ENCODE measurements at regions not wholly inside any gene's neighbourhood (a gene's known extent, or its start where the extent isn't known, plus 50 kb on each side); places are given as distances from the start of the nearest gene placed in this dataset.

- no peaks in the 10 kb centered on the region for H4K20me1 ChIP-seq (replicated peaks; ENCODE audit: control insufficient read depth, extremely low read depth, insufficient read depth, low read length)
- no peaks in the 10 kb centered on the region for H3K9me1 ChIP-seq (replicated peaks; ENCODE audit: control insufficient read depth, extremely low read depth, insufficient read depth, low read length)
- TF ChIP-seq FOS (IDR thresholded peaks at IDR 0.05; ENCODE audit: borderline replicate concordance, insufficient read depth, low read length): no peak
- TF ChIP-seq GATA2 (IDR thresholded peaks at IDR 0.05; ENCODE audit: insufficient read depth, insufficient read length, low read depth, low read length): no peak
- no peak for TF ChIP-seq MAX (IDR thresholded peaks at IDR 0.05; ENCODE audit: insufficient read depth, insufficient read length)
- TF ChIP-seq POLR2AphosphoS5 (IDR thresholded peaks at IDR 0.05; ENCODE audit: insufficient read depth, low read depth, low read length): no peak
- TF ChIP-seq JUN (IDR thresholded peaks at IDR 0.05; ENCODE audit: borderline replicate concordance, insufficient read depth, insufficient read length, low read depth): no peak
- TF ChIP-seq EZH2 (IDR thresholded peaks at IDR 0.05; ENCODE audit: borderline replicate concordance, low read depth, low read length, severe bottlenecking): no peak
- no peak for TF ChIP-seq MYC (IDR thresholded peaks at IDR 0.05; ENCODE audit: low read depth, low read length)
- no peak for TF ChIP-seq CTCF (IDR thresholded peaks at IDR 0.05; ENCODE audit: extremely low read depth in 1 of 2, insufficient read depth in 1 of 2, low read depth in 1 of 2, low read length in 2 of 2)
- TF ChIP-seq POLR2A (IDR thresholded peaks at IDR 0.05; ENCODE audit: low read depth, low read length): no peak
- no peak overlapping the region for H2AFZ ChIP-seq (ENCODE audit: low read depth, low read length)
- no peaks in the 10 kb centered on the region for H3K27me3 ChIP-seq (ENCODE audit: control insufficient read depth in 2 of 2, insufficient read depth in 2 of 2, low read length in 2 of 2)
- peaks cover 2% of the 10 kb centered on the region for H3K9me3 ChIP-seq (replicated peaks; ENCODE audit: control insufficient read depth, insufficient read depth, low read length)
- CTCF ChIA-PET: no interaction called here
- H3K9ac ChIP-seq (replicated peaks; ENCODE audit: extremely low read depth, insufficient read depth, low read length): no peak overlapping the region
- dilution Hi-C loops (cut with MboI; ENCODE audit: extremely low pct_ligation_motif_present, low sequenced_read_pairs) (no loop called here), intact Hi-C loops (cut with micrococcal nuclease) (no loop called here)
- no peaks in the 10 kb centered on the region for H3K4me1 ChIP-seq (ENCODE audit: control insufficient read depth, extremely low read depth, insufficient read depth, low read length)
- FAIRE-seq (no peak), DNase-seq (ENCODE audit: low read depth, low spot score) (no peak)
- H3K4me2 ChIP-seq (ENCODE audit: insufficient read depth, low read length): no peak overlapping the region
- H3K4me3 ChIP-seq (replicated peaks in 1 of 3; ENCODE audit: insufficient read depth in 1 of 3, low read depth in 1 of 3, low read length in 3 of 3): no peak overlapping the region
- no peak overlapping the region for H3K27ac ChIP-seq (ENCODE audit: insufficient read depth, low read depth, low read length)
- H3K79me2 ChIP-seq (ENCODE audit: control insufficient read depth, insufficient read depth, low read length): no peaks in the 10 kb centered on the region
- no TSS peak for BruUV-seq (replicated peaks)
- POLR2A ChIA-PET: no interaction called here
- no peaks in the 10 kb centered on the region for H3K36me3 ChIP-seq (ENCODE audit: control insufficient read depth in 2 of 2, extremely low read depth in 1 of 2, insufficient read depth in 2 of 2, low read length in 2 of 2)
Measured at GRCh38 chr17:33531311-33531710, 238.2 kb upstream of the ASIC2 start.

Measured in endothelial cell of umbilical vein (primary cell).